ENCODE measurements at regions not wholly inside any gene's neighbourhood (a gene's known extent, or its start where the extent isn't known, plus 50 kb on each side); places are given as distances from the start of the nearest gene placed in this dataset.
A peak's percentile ranks its signal among the peaks of the same experiment; 100 is the strongest.

- Histone ChIP-seq H3K9ac (ENCODE audit: low read depth, low read length, poor library complexity) (no peak overlapping the region), H3K79me1 (ENCODE audit: low read depth, low read length) (no peaks in the 10 kb centered on the region), H3K4me3 (ENCODE audit: low read length in 2 of 2) (no peak overlapping the region), H3K4me2 (ENCODE audit: insufficient read depth, low read length, poor library complexity, severe bottlenecking) (no peak overlapping the region), H3K9me3 (replicated peaks in 1 of 2; ENCODE audit: control insufficient read depth in 2 of 2, insufficient read depth in 1 of 2, low read depth in 1 of 2, low read length in 2 of 2) (peaks cover 0 to 4% of the 10 kb centered on the region in 2 donors), H3K18ac (ENCODE audit: low read length) (no peak overlapping the region), H3K14ac (ENCODE audit: low read length) (no peak overlapping the region), H2BK120ac (ENCODE audit: low read depth, low read length) (no peak overlapping the region), H2BK5ac (ENCODE audit: low read length) (no peak overlapping the region), H3K4ac (ENCODE audit: low read length) (no peak overlapping the region), H2BK12ac (ENCODE audit: low read length) (no peak overlapping the region), H2AK5ac (ENCODE audit: low read depth, low read length) (no peak overlapping the region), H3K27me3 (ENCODE audit: control insufficient read depth in 3 of 3, insufficient read depth in 3 of 3, low read depth in 1 of 3, low read length in 3 of 3) (no peaks in the 10 kb centered on the region), H2BK15ac (ENCODE audit: low read length) (no peak overlapping the region), H4K91ac (ENCODE audit: low read depth, low read length, poor library complexity) (no peak overlapping the region), H3K27ac (replicated peaks; ENCODE audit: low read length) (peak overlapping the region; percentile 18), H3K36me3 (replicated peaks in 1 of 2; ENCODE audit: control insufficient read depth in 2 of 2, insufficient read depth in 2 of 2, low read length in 2 of 2) (no peaks in the 10 kb centered on the region), H3K23ac (ENCODE audit: low read depth, low read length, poor library complexity) (no peak overlapping the region), H4K8ac (ENCODE audit: low read depth, low read length) (no peak overlapping the region), H3K4me1 (ENCODE audit: control insufficient read depth in 2 of 2, insufficient read depth in 1 of 2, low read depth in 1 of 2, low read length in 2 of 2) (peaks cover 10 to 15% of the 10 kb centered on the region in 2 donors), H2AFZ (ENCODE audit: low read length) (no peak overlapping the region)
- WGBS, 2 donors (ENCODE audit: extremely low coverage in 2 of 2, insufficient read length in 2 of 2, insufficient replicate concordance in 1 of 2), result no CpG with 5 or more reads among the region's 3 CpGs
- DNase-seq (ENCODE audit: low spot score), result no peak
These were observed 388.9 kb downstream of the SPRY1 start for GRCh38 chr4:123785538-123785937.

- H2BK12ac ChIP-seq (ENCODE audit: low read length), result no peak overlapping the region
- H3K27me3 ChIP-seq (ENCODE audit: control insufficient read depth in 3 of 3, insufficient read depth in 3 of 3, low read depth in 1 of 3, low read length in 3 of 3), result no peaks in the 10 kb centered on the region
These were observed 389.7 kb downstream of the SPRY1 start for GRCh38 chr4:123786163-123786915.

DNA sequence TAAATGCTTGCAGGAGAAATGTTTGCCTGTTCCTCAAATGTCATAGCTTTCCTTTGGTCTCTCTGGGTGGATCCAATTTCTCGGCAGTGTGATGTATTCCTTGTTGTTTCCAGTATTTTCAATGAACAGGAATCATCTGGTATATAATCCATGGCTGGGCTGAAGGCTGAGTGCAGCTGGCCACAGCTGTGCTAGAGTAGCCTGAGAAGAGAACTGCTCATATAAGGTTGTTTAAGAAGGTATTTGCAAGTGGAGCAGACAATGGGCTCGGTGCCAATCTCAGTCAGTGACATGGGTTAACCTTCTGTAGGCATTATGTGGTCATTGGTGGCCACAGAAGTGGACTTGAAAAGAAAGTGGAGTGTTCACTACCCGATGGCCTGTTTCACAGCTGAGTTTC, 390.3 kb downstream of the SPRY1 start:
- Histone ChIP-seq H3K4me3 (ENCODE audit: low read length in 2 of 2) (no peak overlapping the region), H3K23ac (ENCODE audit: low read depth, low read length, poor library complexity) (no peak overlapping the region), H3K9me3 (replicated peaks in 1 of 2; ENCODE audit: control insufficient read depth in 2 of 2, insufficient read depth in 1 of 2, low read depth in 1 of 2, low read length in 2 of 2) (peaks cover 0 to 8% of the 10 kb centered on the region in 2 donors), H3K27me3 (ENCODE audit: control insufficient read depth in 3 of 3, insufficient read depth in 3 of 3, low read depth in 1 of 3, low read length in 3 of 3) (no peaks in the 10 kb centered on the region), H2BK15ac (ENCODE audit: low read length) (no peak overlapping the region), H3K4ac (ENCODE audit: low read length) (no peak overlapping the region), H3K18ac (ENCODE audit: low read length) (no peak overlapping the region), H2AK5ac (ENCODE audit: low read depth, low read length) (no peak overlapping the region), H2BK12ac (ENCODE audit: low read length) (no peak overlapping the region), H3K27ac (replicated peaks; ENCODE audit: low read length) (peak overlapping the region; percentile 1), H3K4me2 (ENCODE audit: insufficient read depth, low read length, poor library complexity, severe bottlenecking) (no peak overlapping the region), H3K14ac (ENCODE audit: low read length) (no peak overlapping the region), H3K9ac (ENCODE audit: low read depth, low read length, poor library complexity) (no peak overlapping the region), H4K91ac (ENCODE audit: low read depth, low read length, poor library complexity) (no peak overlapping the region), H2AFZ (ENCODE audit: low read length) (peak overlapping the region; percentile 2), H3K4me1 (ENCODE audit: control insufficient read depth in 2 of 2, insufficient read depth in 1 of 2, low read depth in 1 of 2, low read length in 2 of 2) (peaks cover 10 to 15% of the 10 kb centered on the region in 2 donors), H3K79me1 (ENCODE audit: low read depth, low read length) (no peaks in the 10 kb centered on the region), H2BK120ac (ENCODE audit: low read depth, low read length) (no peak overlapping the region), H3K36me3 (replicated peaks in 1 of 2; ENCODE audit: control insufficient read depth in 2 of 2, insufficient read depth in 2 of 2, low read length in 2 of 2) (no peaks in the 10 kb centered on the region), H4K8ac (ENCODE audit: low read depth, low read length) (no peak overlapping the region), H2BK5ac (ENCODE audit: low read length) (no peak overlapping the region)
- no CpG with 5 or more reads among the region's 3 CpGs for WGBS, 2 donors (ENCODE audit: extremely low coverage in 2 of 2, insufficient read length in 2 of 2, insufficient replicate concordance in 1 of 2)
- DNase-seq (ENCODE audit: low spot score), result no peak

More at GRCh38 chr4:123786163-123786915, 389.7 kb downstream of the SPRY1 start:
- no peak overlapping the region for H2BK5ac ChIP-seq (ENCODE audit: low read length)
- no peak overlapping the region for H3K18ac ChIP-seq (ENCODE audit: low read length)
- H4K8ac ChIP-seq (ENCODE audit: low read depth, low read length), result no peak overlapping the region
- H3K27ac ChIP-seq (replicated peaks; ENCODE audit: low read length), result no peak overlapping the region
- H3K4me2 ChIP-seq (ENCODE audit: insufficient read depth, low read length, poor library complexity, severe bottlenecking), result no peak overlapping the region
- H3K79me1 ChIP-seq (ENCODE audit: low read depth, low read length), result no peaks in the 10 kb centered on the region
- no peak overlapping the region for H3K9ac ChIP-seq (ENCODE audit: low read depth, low read length, poor library complexity)
- no peak overlapping the region for H3K4ac ChIP-seq (ENCODE audit: low read length)
- H2AFZ ChIP-seq (ENCODE audit: low read length), result no peak overlapping the region
- H3K9me3 ChIP-seq (replicated peaks in 1 of 2; ENCODE audit: control insufficient read depth in 2 of 2, insufficient read depth in 1 of 2, low read depth in 1 of 2, low read length in 2 of 2), result peaks cover 0 to 8% of the 10 kb centered on the region in 2 donors
- H3K4me3 ChIP-seq (ENCODE audit: low read length in 2 of 2), result no peak overlapping the region
- H3K14ac ChIP-seq (ENCODE audit: low read length), result no peak overlapping the region
- no peak overlapping the region for H2BK15ac ChIP-seq (ENCODE audit: low read length)
- no peak for DNase-seq (ENCODE audit: low spot score)
- peaks cover 10 to 15% of the 10 kb centered on the region in 2 donors for H3K4me1 ChIP-seq (ENCODE audit: control insufficient read depth in 2 of 2, insufficient read depth in 1 of 2, low read depth in 1 of 2, low read length in 2 of 2)
- H2AK5ac ChIP-seq (ENCODE audit: low read depth, low read length), result no peak overlapping the region
- no peak overlapping the region for H2BK120ac ChIP-seq (ENCODE audit: low read depth, low read length)
- H3K36me3 ChIP-seq (replicated peaks in 1 of 2; ENCODE audit: control insufficient read depth in 2 of 2, insufficient read depth in 2 of 2, low read length in 2 of 2), result no peaks in the 10 kb centered on the region
- H3K23ac ChIP-seq (ENCODE audit: low read depth, low read length, poor library complexity), result no peak overlapping the region
- WGBS, 2 donors (ENCODE audit: extremely low coverage in 2 of 2, insufficient read length in 2 of 2, insufficient replicate concordance in 1 of 2), result no CpG with 5 or more reads among the region's 6 CpGs
- no peak overlapping the region for H4K91ac ChIP-seq (ENCODE audit: low read depth, low read length, poor library complexity)

GRCh38 chr4:123787512-123788080, 391.0 kb downstream of the SPRY1 start:
- Histone ChIP-seq H3K4ac (ENCODE audit: low read length) (no peak overlapping the region), H4K8ac (ENCODE audit: low read depth, low read length) (no peak overlapping the region), H3K9me3 (replicated peaks in 1 of 2; ENCODE audit: control insufficient read depth in 2 of 2, insufficient read depth in 1 of 2, low read depth in 1 of 2, low read length in 2 of 2) (peaks cover 0 to 8% of the 10 kb centered on the region in 2 donors), H3K9ac (ENCODE audit: low read depth, low read length, poor library complexity) (no peak overlapping the region), H3K4me2 (ENCODE audit: insufficient read depth, low read length, poor library complexity, severe bottlenecking) (no peak overlapping the region), H3K18ac (ENCODE audit: low read length) (no peak overlapping the region), H3K23ac (ENCODE audit: low read depth, low read length, poor library complexity) (no peak overlapping the region), H2AK5ac (ENCODE audit: low read depth, low read length) (no peak overlapping the region), H2BK5ac (ENCODE audit: low read length) (no peak overlapping the region), H4K91ac (ENCODE audit: low read depth, low read length, poor library complexity) (no peak overlapping the region), H3K79me1 (ENCODE audit: low read depth, low read length) (no peaks in the 10 kb centered on the region), H3K14ac (ENCODE audit: low read length) (no peak overlapping the region), H3K27ac (replicated peaks; ENCODE audit: low read length) (peak overlapping the region; percentile 24), H2BK12ac (ENCODE audit: low read length) (no peak overlapping the region), H3K36me3 (replicated peaks in 1 of 2; ENCODE audit: control insufficient read depth in 2 of 2, insufficient read depth in 2 of 2, low read length in 2 of 2) (no peaks in the 10 kb centered on the region), H3K4me3 (ENCODE audit: low read length in 2 of 2) (no peak overlapping the region), H2BK15ac (ENCODE audit: low read length) (no peak overlapping the region), H2BK120ac (ENCODE audit: low read depth, low read length) (no peak overlapping the region), H3K27me3 (ENCODE audit: control insufficient read depth in 3 of 3, insufficient read depth in 3 of 3, low read depth in 1 of 3, low read length in 3 of 3) (no peaks in the 10 kb centered on the region), H2AFZ (ENCODE audit: low read length) (no peak overlapping the region), H3K4me1 (ENCODE audit: control insufficient read depth in 2 of 2, insufficient read depth in 1 of 2, low read depth in 1 of 2, low read length in 2 of 2) (peaks cover 10 to 15% of the 10 kb centered on the region in 2 donors)
- WGBS, 2 donors (ENCODE audit: extremely low coverage in 2 of 2, insufficient read length in 2 of 2, insufficient replicate concordance in 1 of 2), result no CpG with 5 or more reads among the region's 4 CpGs
- DNase-seq (ENCODE audit: low spot score), result no peak
